Upper lobe of left lung (tissue), 6 donors: ENCODE measurements at regions not wholly inside any gene's neighbourhood (a gene's known extent, or its start where the extent isn't known, plus 50 kb on each side); places are given as distances from the start of the nearest gene placed in this dataset.

Source experiments
- ATAC-seq, 2 donors: fragments of 200-7000 bp; cut with Tn5 transposase; one replicate each; pipeline ENCODE4 v1.9.1; 2022; ENCODE audit warnings: mild to moderate bottlenecking in 2 of 2, moderate library complexity in 2 of 2; ENCODE audit not compliant: low FRiP score in 2 of 2
- DNase-seq, 2 donors: peaks; one replicate each; pipeline ENCODE4 v3.0.0-alpha.2; 2019 to 2020
- H3K27ac ChIP-seq, 4 donors: fragments of 200-600 bp; sonication (generic); one replicate each; pipeline ENCODE4 v1.5.1; 2016 to 2019
- H3K27me3 ChIP-seq, 4 donors: fragments of 200-600 bp; sonication (generic); one replicate each; pipeline ENCODE4 v1.5.1; 2017 to 2019
- H3K36me3 ChIP-seq, 4 donors: fragments of 200-600 bp; sonication (generic); one replicate each; pipeline ENCODE4 v1.5.1; 2016 to 2019
- H3K4me1 ChIP-seq, 4 donors: fragments of 200-600 bp; sonication (generic); one replicate each; pipeline ENCODE4 v1.5.1; 2018 to 2019
- H3K4me3 ChIP-seq, 4 donors: fragments of 200-600 bp; sonication (generic); one replicate each; pipeline ENCODE4 v1.5.1; 2017 to 2019; ENCODE audit warnings: mild to moderate bottlenecking in 2 of 4, moderate library complexity in 1 of 4
- H3K9me3 ChIP-seq, 4 donors: fragments of 200-600 bp; sonication (generic); one replicate each; pipeline ENCODE4 v1.5.1; 2018 to 2019
- EP300 ChIP-seq, 4 donors: sonication (generic); formaldehyde crosslinking; IDR thresholded peaks; one replicate each; pipeline ENCODE4 v1.5.1; 2017; ENCODE audit warnings: antibody characterized with exemption in 4 of 4, control low read depth in 2 of 4
- POLR2A ChIP-seq, 4 donors: fragments of 450-650 bp; IDR thresholded peaks; one replicate each; pipeline ENCODE4 v1.5.1; 2016 to 2017; ENCODE audit warnings: antibody characterized with exemption in 4 of 4, mild to moderate bottlenecking in 2 of 4
- POLR2AphosphoS5 ChIP-seq, 2 donors: sonication (generic); formaldehyde crosslinking; IDR thresholded peaks; one replicate each; pipeline ENCODE4 v1.5.1; 2017; ENCODE audit warnings: antibody characterized with exemption in 2 of 2
- WGBS, 2 donors: methylation state at CpG; one replicate each; pipeline ENCODE4 v1.1.5; 2017 to 2018; 5-methylcytosine and 5-hydroxymethylcytosine counted together
- TF ChIP-seq, protein P1 (sequence below), 6 experiments: fragments of 450-650 bp in 4 of 6; fragments of 200-600 bp in 2 of 6; sonication (generic) in 2 of 6; IDR thresholded peaks; one replicate each; pipeline ENCODE4 v1.5.1; 2016 to 2019; ENCODE audit warnings: antibody characterized with exemption in 6 of 6
- donor health status: DM: no; HTN: no; CAD: no; lungs with moderate emphysema.
- donor health status: DM: no; HTN: yes; CAD: no; lungs with severe emphysema.

DNA sequence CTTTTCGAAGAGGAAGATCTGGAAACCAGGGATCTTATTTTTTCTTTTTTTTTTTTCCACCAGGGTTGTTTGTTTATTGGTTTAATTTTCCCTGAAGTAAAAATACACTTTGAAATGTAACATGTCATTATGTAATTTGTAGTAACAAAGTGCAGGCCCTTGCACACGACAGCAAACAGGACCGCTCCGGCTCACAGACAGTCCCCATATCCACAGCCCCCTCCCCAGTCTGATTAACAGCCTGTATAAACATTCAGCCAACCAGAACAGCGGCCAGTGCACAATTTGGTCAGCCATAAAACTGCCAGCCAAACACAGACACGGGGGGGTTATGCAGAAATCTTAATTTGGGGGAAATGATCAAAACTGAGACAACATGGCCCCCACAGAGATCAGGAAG lies 431.6 kb upstream of the NPVF start:
- Histone ChIP-seq H3K36me3 (no peaks in the 10 kb centered on the region), H3K27ac (no peak overlapping the region), H3K9me3 (no peaks in the 10 kb centered on the region), H3K4me3 (no peak overlapping the region), H3K27me3 (no peaks in the 10 kb centered on the region), H3K4me1 (peaks cover 0 to 3% (median 0%) of the 10 kb centered on the region in 4 donors)
- ATAC-seq (no peak), DNase-seq (no peak)
- 64 to 84% methylated on average over 6 of the region's 6 CpGs for WGBS, 2 donors
- TF ChIP-seq EP300 (IDR thresholded peaks at IDR 0.05) (no peak), POLR2AphosphoS5 (IDR thresholded peaks at IDR 0.05) (no peak), POLR2A (IDR thresholded peaks at IDR 0.05) (no peak)
- TF ChIP-seq, protein P1, sequence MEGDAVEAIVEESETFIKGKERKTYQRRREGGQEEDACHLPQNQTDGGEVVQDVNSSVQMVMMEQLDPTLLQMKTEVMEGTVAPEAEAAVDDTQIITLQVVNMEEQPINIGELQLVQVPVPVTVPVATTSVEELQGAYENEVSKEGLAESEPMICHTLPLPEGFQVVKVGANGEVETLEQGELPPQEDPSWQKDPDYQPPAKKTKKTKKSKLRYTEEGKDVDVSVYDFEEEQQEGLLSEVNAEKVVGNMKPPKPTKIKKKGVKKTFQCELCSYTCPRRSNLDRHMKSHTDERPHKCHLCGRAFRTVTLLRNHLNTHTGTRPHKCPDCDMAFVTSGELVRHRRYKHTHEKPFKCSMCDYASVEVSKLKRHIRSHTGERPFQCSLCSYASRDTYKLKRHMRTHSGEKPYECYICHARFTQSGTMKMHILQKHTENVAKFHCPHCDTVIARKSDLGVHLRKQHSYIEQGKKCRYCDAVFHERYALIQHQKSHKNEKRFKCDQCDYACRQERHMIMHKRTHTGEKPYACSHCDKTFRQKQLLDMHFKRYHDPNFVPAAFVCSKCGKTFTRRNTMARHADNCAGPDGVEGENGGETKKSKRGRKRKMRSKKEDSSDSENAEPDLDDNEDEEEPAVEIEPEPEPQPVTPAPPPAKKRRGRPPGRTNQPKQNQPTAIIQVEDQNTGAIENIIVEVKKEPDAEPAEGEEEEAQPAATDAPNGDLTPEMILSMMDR (IDR thresholded peaks at IDR 0.05): no peak

DNA sequence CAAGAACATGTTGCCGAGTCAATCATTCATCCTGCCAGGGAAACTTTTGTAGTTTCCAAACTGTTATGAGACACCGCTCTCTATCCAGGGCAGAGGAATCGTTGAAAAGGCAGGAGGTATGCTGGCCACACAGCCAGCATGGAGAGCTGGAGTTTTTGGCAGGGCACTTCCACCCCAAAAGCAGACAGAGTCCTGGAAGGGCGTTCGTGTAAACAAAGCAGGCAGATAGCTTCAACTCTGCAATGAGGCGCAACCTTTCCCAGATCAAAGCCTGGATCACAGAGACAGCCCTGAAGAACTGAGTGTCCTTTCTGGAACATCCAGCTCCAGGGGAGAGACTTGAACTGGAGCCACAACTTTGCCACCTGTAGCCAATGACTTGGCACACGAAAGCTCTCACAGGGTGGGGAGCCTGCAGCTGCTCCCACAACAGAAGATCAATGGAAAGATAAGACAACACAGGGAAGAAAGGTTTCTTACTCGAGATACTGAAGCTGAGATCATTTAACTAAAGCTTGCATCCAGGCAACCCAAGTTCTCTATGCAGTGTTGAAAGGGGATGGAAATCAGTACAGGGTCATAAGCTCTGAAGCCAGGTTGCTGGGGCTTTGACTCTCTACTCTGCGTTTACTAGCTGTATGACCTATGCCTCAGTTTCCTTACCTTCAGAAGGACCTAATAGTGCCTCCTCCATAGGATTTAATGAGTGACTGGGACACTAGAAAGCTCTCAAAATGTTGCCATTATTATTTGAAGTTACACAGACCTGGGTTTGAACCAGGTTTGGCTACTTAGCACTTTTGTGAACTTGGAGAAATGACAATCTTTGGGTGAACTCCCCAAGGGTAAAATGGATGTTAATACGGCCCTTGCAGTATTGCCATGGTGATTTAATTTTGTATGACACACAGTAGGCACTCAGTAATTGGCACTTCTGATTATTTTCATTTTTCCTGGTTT lies 434.8 kb upstream of the NPVF start:
- Histone ChIP-seq H3K36me3 (no peaks in the 10 kb centered on the region), H3K27me3 (no peaks in the 10 kb centered on the region), H3K4me3 (no peak overlapping the region), H3K4me1 (no peaks in the 10 kb centered on the region), H3K9me3 (no peaks in the 10 kb centered on the region), H3K27ac (peak overlapping the region in 1 of 4 donors; percentile 23)
- DNase-seq (no peak), ATAC-seq (peak in 1 of 2 donors; percentile 48)
- 57 to 67% methylated on average over 10 of the region's 10 CpGs for WGBS, 2 donors
- no peak for TF ChIP-seq POLR2AphosphoS5 (IDR thresholded peaks at IDR 0.05)
- TF ChIP-seq EP300 (IDR thresholded peaks at IDR 0.05): peak in 1 of 4 donors; percentile 3

GRCh38 chr7:25663877-25664276 lies 435.6 kb upstream of the NPVF start:
- Histone ChIP-seq H3K36me3 (no peaks in the 10 kb centered on the region), H3K27me3 (no peaks in the 10 kb centered on the region), H3K4me1 (no peaks in the 10 kb centered on the region), H3K9me3 (no peaks in the 10 kb centered on the region), H3K4me3 (no peak overlapping the region), H3K27ac (no peak overlapping the region)
- DNase-seq: no peak
- no peak for TF ChIP-seq POLR2A (IDR thresholded peaks at IDR 0.05)
- TF ChIP-seq POLR2AphosphoS5 (IDR thresholded peaks at IDR 0.05): no peak
- TF ChIP-seq EP300 (IDR thresholded peaks at IDR 0.05): no peak
- TF ChIP-seq, protein P1 (IDR thresholded peaks at IDR 0.05): no peak
- peak in 1 of 2 donors; percentile 58 for ATAC-seq
- 37 to 46% methylated on average over 4 of the region's 4 CpGs for WGBS, 2 donors

GRCh38 chr7:25664593-25664992 lies 436.3 kb upstream of the NPVF start:
- 62 to 66% methylated on average over 2 of the region's 2 CpGs for WGBS, 2 donors
- ATAC-seq: no peak
- no peak overlapping the region for H3K27ac ChIP-seq

DNA sequence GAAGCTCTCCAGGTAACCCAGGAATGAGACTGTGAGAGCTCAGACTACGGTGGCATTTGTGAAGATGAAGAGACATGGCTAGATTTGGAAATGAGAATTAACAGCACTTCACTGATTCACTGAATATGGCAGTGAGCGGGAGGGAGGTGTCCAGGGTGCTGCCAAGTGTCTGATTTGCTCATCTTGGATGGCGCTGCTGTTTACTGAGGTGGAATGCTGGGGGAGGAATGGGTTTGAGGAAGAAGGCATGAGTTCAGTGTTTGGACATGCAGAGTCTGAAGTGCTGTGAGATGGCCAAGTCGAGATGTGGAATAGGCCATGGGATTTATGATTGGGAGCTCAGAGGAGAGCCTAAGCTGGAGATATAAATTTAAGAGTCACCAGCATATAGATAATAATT lies 437.1 kb upstream of the NPVF start:
- Histone ChIP-seq H3K9me3 (no peaks in the 10 kb centered on the region), H3K27me3 (no peaks in the 10 kb centered on the region), H3K4me3 (no peak overlapping the region), H3K27ac (no peak overlapping the region), H3K36me3 (no peaks in the 10 kb centered on the region), H3K4me1 (peaks cover 0 to 2% (median 0%) of the 10 kb centered on the region in 4 donors)
- WGBS, 2 donors: 81 to 88% methylated on average over 4 of the region's 4 CpGs
- ATAC-seq (peak in 1 of 2 donors; percentile 82), DNase-seq (no peak)
- no peak for TF ChIP-seq EP300 (IDR thresholded peaks at IDR 0.05)
- TF ChIP-seq, protein P1 (IDR thresholded peaks at IDR 0.05): no peak

More at GRCh38 chr7:25664593-25664992, 436.3 kb upstream of the NPVF start:
- no peaks in the 10 kb centered on the region for H3K9me3 ChIP-seq
- no peaks in the 10 kb centered on the region for H3K36me3 ChIP-seq
- no peak overlapping the region for H3K4me3 ChIP-seq
- no peak for DNase-seq
- H3K4me1 ChIP-seq: no peaks in the 10 kb centered on the region
- no peaks in the 10 kb centered on the region for H3K27me3 ChIP-seq
- TF ChIP-seq POLR2A (IDR thresholded peaks at IDR 0.05) (no peak), EP300 (IDR thresholded peaks at IDR 0.05) (no peak), POLR2AphosphoS5 (IDR thresholded peaks at IDR 0.05) (no peak)
- TF ChIP-seq, protein P1 (IDR thresholded peaks at IDR 0.05): no peak
